ENCODE measurements at regions not wholly inside any gene's neighbourhood (a gene's known extent, or its start where the extent isn't known, plus 50 kb on each side); places are given as distances from the start of the nearest gene placed in this dataset.

GRCh38 chr14:101347893-101348777 is 213.2 kb upstream of the DIO3 start:
- no peak for DNase-seq (ENCODE audit: low read depth)

- DNase-seq (ENCODE audit: low read depth) = no peak
Observed at GRCh38 chr14:101349108-101349507, 212.2 kb upstream of the DIO3 start.

GRCh38 chr14:101350021-101350420 is 211.3 kb upstream of the DIO3 start:
- no peak for DNase-seq (ENCODE audit: low read depth)

GRCh38 chr14:101350691-101351090 is 210.6 kb upstream of the DIO3 start:
- DNase-seq (ENCODE audit: low read depth) = no peak

GRCh38 chr14:101351146-101351545 is 210.1 kb upstream of the DIO3 start:
- DNase-seq (ENCODE audit: low read depth) = no peak

- no peak for DNase-seq (ENCODE audit: low read depth)
Observed at GRCh38 chr14:101351769-101352168, 209.5 kb upstream of the DIO3 start.

GRCh38 chr14:101352567-101352966 is 208.7 kb upstream of the DIO3 start:
- no peak for DNase-seq (ENCODE audit: low read depth)

GRCh38 chr14:101353422-101353821 is 207.9 kb upstream of the DIO3 start:
- no peak for DNase-seq (ENCODE audit: low read depth)

- DNase-seq (ENCODE audit: low read depth) = no peak
Observed at GRCh38 chr14:101354726-101355125, 206.6 kb upstream of the DIO3 start.

- no peak for DNase-seq (ENCODE audit: low read depth)
Observed at GRCh38 chr14:101355284-101355683, 206.0 kb upstream of the DIO3 start.

GRCh38 chr14:101357038-101357437 is 204.3 kb upstream of the DIO3 start:
- DNase-seq (ENCODE audit: low read depth) = no peak

GRCh38 chr14:101357559-101358319 is 203.6 kb upstream of the DIO3 start:
- DNase-seq (ENCODE audit: low read depth) = no peak

GRCh38 chr14:101358320-101359125 is 202.8 kb upstream of the DIO3 start:
- no peak for DNase-seq (ENCODE audit: low read depth)

- no peak for DNase-seq (ENCODE audit: low read depth)
Observed at GRCh38 chr14:101359221-101360053, 201.9 kb upstream of the DIO3 start.

GRCh38 chr14:101360054-101360911 is 201.0 kb upstream of the DIO3 start:
- no peak for DNase-seq (ENCODE audit: low read depth)

- DNase-seq (ENCODE audit: low read depth) = no peak
Observed at GRCh38 chr14:101361044-101361443, 200.3 kb upstream of the DIO3 start.

- no peak for DNase-seq (ENCODE audit: low read depth)
Observed at GRCh38 chr14:101361451-101362433, 199.6 kb upstream of the DIO3 start.

- DNase-seq (ENCODE audit: low read depth) = no peak
Observed at GRCh38 chr14:101362529-101363260, 198.6 kb upstream of the DIO3 start.
